ENCODE measurements at regions not wholly inside any gene's neighbourhood (a gene's known extent, or its start where the extent isn't known, plus 50 kb on each side); places are given as distances from the start of the nearest gene placed in this dataset.

DNA sequence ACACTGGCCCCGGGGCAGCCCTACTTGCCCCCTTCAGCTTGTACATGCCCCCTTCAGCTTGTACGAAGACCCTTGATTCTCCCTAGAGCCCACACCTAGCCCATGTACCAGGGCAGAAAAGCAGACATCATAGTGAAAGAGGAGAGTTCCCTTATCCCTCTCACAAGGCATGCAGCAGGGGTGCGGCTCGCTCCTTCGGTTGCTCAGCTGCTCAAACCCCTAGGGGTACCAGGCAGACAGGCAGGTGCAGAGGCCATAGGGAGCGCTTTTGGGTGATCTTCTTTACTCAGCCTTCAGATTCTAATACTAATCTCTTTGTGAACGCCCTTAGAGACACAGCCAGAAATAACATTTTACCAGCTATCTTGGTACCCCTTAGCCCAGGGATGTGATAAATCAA, 286.3 kb downstream of the NPIPA8 start:
- Histone ChIP-seq H3K36me3 (ENCODE audit: insufficient read depth, low read length) (no peaks in the 10 kb centered on the region), H3K4me3 (ENCODE audit: low read depth in 1 of 2, low read length in 2 of 2) (no peak overlapping the region), H3K4me1 (ENCODE audit: insufficient read depth, low read length) (no peaks in the 10 kb centered on the region), H3K27ac (ENCODE audit: low read depth, low read length) (no peak overlapping the region), H3K27me3 (ENCODE audit: control insufficient read depth in 1 of 2, insufficient read depth in 2 of 2, low read length in 2 of 2) (no peaks in the 10 kb centered on the region), H3K9ac (ENCODE audit: low read length) (no peak overlapping the region), H3K9me3 (ENCODE audit: low read length) (no peaks in the 10 kb centered on the region)

DNA sequence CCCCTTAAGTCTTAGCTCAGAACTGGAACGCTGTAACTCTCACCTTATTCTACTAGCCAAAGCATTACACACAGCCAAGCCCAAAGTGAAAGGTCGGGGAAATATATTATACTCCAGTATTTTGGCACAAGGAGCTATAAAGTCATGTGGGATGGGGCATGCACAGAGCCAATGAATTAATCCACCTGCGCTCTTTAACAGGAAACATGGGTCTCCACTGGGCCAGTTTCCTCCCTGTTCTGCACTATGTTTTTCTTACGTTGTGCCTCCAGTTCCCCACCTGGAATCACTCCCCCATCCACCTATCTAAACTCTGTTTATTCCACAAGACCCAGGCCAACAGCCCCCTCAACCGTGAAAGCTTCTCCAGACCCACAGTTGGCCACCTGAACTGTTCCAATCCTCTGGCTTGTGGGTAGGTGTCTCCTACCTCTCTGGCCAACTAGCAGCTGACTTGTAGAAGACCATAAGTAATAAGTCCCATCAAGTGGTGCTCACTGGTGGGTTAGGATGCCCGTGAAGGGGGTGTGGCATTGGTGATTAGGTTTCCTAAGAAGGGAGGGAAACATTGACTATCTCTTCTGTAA, 286.9 kb downstream of the NPIPA8 start:
- no peak overlapping the region for H3K4me3 ChIP-seq (ENCODE audit: low read depth in 1 of 2, low read length in 2 of 2)
- no peaks in the 10 kb centered on the region for H3K27me3 ChIP-seq (ENCODE audit: control insufficient read depth in 1 of 2, insufficient read depth in 2 of 2, low read length in 2 of 2)
- H3K27ac ChIP-seq (ENCODE audit: low read depth, low read length) = no peak overlapping the region
- H3K36me3 ChIP-seq (ENCODE audit: insufficient read depth, low read length) = no peaks in the 10 kb centered on the region
- H3K9me3 ChIP-seq (ENCODE audit: low read length) = no peaks in the 10 kb centered on the region
- no peak overlapping the region for H3K9ac ChIP-seq (ENCODE audit: low read length)
- no peaks in the 10 kb centered on the region for H3K4me1 ChIP-seq (ENCODE audit: insufficient read depth, low read length)

DNA sequence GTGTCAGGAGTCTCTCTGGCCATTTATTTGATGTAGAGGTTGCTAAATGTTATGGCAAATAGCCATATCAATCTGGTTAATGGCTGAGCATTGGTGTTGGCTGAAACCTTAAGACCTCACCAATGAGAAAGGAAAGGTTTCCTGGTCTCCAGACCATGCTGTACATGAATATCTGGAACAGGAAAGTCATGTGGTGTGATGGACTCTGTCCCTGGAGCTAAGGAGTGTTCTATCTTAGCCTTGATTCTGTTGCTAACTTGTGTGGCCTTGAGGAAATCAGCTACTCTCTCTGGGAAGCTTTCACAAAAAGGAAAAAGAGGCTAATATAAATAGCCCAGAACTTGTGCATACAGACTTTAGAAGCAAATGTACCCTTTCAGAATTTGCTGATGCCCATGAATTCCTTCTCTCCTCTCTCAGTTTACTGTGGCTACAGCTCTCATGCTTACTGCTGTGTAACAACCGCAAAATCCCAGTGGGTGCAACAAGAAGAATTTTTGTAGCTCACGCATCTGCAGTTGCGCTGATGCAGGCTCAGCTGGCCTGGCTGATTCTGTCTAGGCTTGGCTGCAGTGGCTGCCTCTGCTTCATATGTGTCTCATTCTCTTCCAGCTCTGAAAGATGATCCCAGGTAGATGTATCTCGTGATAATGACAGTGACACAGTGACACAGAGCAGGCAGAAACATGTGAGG, 287.5 kb downstream of the NPIPA8 start:
- Histone ChIP-seq H3K9ac (ENCODE audit: low read length) (no peak overlapping the region), H3K4me3 (ENCODE audit: low read depth in 1 of 2, low read length in 2 of 2) (no peak overlapping the region), H3K27me3 (ENCODE audit: control insufficient read depth in 1 of 2, insufficient read depth in 2 of 2, low read length in 2 of 2) (no peaks in the 10 kb centered on the region), H3K27ac (ENCODE audit: low read depth, low read length) (no peak overlapping the region), H3K9me3 (ENCODE audit: low read length) (no peaks in the 10 kb centered on the region), H3K36me3 (ENCODE audit: insufficient read depth, low read length) (no peaks in the 10 kb centered on the region), H3K4me1 (ENCODE audit: insufficient read depth, low read length) (no peaks in the 10 kb centered on the region)

DNA sequence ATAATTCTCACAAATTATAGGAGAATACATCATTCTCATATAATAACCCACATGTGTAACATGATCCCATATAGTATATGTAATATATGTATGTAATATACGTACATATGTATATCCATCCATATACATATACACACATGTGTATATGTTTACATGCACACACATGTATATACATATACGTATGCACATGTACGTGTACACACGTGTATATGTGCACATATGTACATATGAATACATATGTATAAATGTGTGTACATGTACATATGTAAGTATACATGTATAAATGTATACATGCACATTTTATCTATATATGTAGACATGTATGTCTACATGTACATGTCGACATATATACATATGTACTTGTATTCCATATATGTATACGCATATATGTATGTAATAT, 288.8 kb downstream of the NPIPA8 start:
- Histone ChIP-seq H3K27ac (ENCODE audit: low read depth, low read length) (no peak overlapping the region), H3K27me3 (ENCODE audit: control insufficient read depth in 1 of 2, insufficient read depth in 2 of 2, low read length in 2 of 2) (no peaks in the 10 kb centered on the region), H3K4me1 (ENCODE audit: insufficient read depth, low read length) (no peaks in the 10 kb centered on the region), H3K9me3 (ENCODE audit: low read length) (no peaks in the 10 kb centered on the region), H3K9ac (ENCODE audit: low read length) (no peak overlapping the region), H3K4me3 (ENCODE audit: low read depth in 1 of 2, low read length in 2 of 2) (no peak overlapping the region), H3K36me3 (ENCODE audit: insufficient read depth, low read length) (no peaks in the 10 kb centered on the region)

DNA sequence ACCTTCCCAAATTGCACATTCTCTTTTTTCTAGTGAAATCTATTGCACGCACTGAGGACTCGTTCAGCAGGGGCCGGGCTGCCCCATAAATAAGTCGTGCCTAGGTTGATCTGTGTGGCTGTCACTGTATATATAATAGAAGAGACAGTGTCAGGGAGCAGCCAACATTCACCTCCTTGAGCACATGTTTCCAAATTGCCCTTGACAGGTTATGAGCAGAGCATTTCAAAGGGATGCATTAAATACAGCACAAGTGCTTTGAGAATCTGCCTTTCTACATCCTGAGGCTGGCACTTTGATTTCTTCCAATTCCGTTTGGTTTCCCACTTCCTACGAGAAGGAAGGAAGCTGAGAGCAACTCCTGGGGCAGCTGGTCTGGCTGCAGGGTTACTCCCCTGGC, 291.2 kb downstream of the NPIPA8 start:
- H3K9me3 ChIP-seq (ENCODE audit: low read length) = no peaks in the 10 kb centered on the region
- no peak overlapping the region for H3K4me3 ChIP-seq (ENCODE audit: low read depth in 1 of 2, low read length in 2 of 2)
- no peaks in the 10 kb centered on the region for H3K4me1 ChIP-seq (ENCODE audit: insufficient read depth, low read length)
- no peaks in the 10 kb centered on the region for H3K36me3 ChIP-seq (ENCODE audit: insufficient read depth, low read length)
- no peak overlapping the region for H3K27ac ChIP-seq (ENCODE audit: low read depth, low read length)
- no peak overlapping the region for H3K9ac ChIP-seq (ENCODE audit: low read length)
- no peaks in the 10 kb centered on the region for H3K27me3 ChIP-seq (ENCODE audit: control insufficient read depth in 1 of 2, insufficient read depth in 2 of 2, low read length in 2 of 2)

DNA sequence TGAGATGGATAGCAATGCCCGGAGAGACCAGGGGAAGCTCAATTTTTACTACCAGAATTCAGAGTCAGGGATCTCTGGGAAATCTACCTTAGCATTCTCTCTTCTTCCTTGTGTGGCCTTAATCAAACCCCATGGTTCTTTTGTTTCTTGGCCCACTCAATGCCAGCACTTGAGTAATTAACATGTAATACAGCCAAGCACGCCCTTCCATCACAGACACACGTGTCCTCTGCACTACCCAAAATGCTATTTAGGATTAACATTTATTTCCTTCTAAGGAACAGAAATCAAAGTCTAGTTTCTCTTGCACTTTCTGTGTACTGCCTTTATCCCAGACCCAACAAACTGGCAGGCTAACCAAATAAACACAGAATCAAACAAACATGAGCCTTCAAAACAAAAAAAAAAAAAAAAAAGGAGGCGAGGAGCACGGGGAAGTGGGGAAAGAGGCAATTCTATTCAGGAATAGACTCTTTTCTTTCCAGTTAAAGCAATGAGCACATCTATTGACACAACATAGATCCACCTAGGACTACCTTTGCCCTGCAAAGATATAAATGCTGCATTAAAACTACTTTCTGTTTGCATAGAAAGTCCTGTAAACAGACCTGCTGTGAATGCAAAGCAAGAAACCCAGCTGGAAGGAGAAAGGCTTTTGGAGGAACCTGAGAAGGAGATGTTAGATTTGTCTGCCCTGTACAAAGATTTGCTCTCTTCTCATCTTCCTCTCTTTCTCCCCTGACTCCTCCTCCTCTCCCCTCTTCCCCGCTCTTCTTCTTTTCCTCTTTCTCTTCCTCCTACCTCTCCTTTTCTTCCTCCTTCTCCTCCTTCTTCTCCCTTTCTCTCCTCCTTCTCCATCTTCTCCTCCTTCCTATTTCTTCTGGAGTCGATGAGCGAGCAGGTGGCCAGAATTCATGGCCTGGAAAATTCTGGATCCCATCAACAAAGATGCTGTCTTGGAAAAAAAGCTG, 294.4 kb downstream of the NPIPA8 start:
- no peak overlapping the region for H3K27ac ChIP-seq (ENCODE audit: low read depth, low read length)
- no peaks in the 10 kb centered on the region for H3K4me1 ChIP-seq (ENCODE audit: insufficient read depth, low read length)
- no peak overlapping the region for H3K9ac ChIP-seq (ENCODE audit: low read length)
- no peaks in the 10 kb centered on the region for H3K27me3 ChIP-seq (ENCODE audit: control insufficient read depth in 1 of 2, insufficient read depth in 2 of 2, low read length in 2 of 2)
- H3K4me3 ChIP-seq (ENCODE audit: low read depth in 1 of 2, low read length in 2 of 2) = no peak overlapping the region
- H3K9me3 ChIP-seq (ENCODE audit: low read length) = no peaks in the 10 kb centered on the region
- H3K36me3 ChIP-seq (ENCODE audit: insufficient read depth, low read length) = no peaks in the 10 kb centered on the region

DNA sequence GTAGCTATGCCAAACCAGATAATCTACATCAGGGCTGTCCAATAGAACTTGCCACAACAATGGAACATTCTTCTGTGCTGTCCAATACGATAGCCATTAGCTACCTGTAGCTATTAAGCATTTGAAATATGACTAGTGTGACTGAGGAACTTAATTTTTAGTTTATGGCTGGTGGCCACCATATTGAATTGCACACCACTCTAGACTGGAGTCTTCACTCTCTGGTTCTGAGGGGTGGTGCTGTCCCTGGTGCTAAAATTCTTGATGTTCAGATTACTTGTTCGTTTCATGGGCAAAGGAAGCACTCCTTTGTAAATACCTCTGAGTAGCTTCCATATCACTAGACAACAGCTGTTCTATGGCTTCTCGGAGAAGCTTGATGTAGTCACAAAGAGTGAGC, 296.6 kb downstream of the NPIPA8 start:
- no peaks in the 10 kb centered on the region for H3K9me3 ChIP-seq (ENCODE audit: low read length)
- no peak overlapping the region for H3K9ac ChIP-seq (ENCODE audit: low read length)
- no peaks in the 10 kb centered on the region for H3K27me3 ChIP-seq (ENCODE audit: control insufficient read depth in 1 of 2, insufficient read depth in 2 of 2, low read length in 2 of 2)
- H3K4me1 ChIP-seq (ENCODE audit: insufficient read depth, low read length) = no peaks in the 10 kb centered on the region
- no peaks in the 10 kb centered on the region for H3K36me3 ChIP-seq (ENCODE audit: insufficient read depth, low read length)
- H3K27ac ChIP-seq (ENCODE audit: low read depth, low read length) = no peak overlapping the region
- no peak overlapping the region for H3K4me3 ChIP-seq (ENCODE audit: low read depth in 1 of 2, low read length in 2 of 2)

DNA sequence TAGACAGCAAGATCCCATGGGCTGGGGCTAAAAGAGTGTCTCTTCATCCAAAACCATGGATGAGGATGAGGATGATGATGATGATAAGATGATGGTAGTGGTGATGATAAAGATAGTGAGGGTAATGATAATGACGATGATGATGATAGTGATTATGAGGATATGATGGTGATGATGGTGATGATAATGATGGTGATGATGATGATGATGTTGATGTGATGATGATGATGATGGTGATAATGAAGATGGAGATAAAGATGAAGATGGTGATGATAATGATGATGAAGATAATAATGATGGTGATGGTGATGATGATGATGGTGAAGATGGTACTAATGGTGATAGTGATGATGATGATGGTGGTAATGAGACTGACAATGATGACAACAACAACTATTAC, 299.5 kb downstream of the NPIPA8 start:
- no peaks in the 10 kb centered on the region for H3K9me3 ChIP-seq (ENCODE audit: low read length)
- H3K4me3 ChIP-seq (ENCODE audit: low read depth in 1 of 2, low read length in 2 of 2) = no peak overlapping the region
- H3K4me1 ChIP-seq (ENCODE audit: insufficient read depth, low read length) = no peaks in the 10 kb centered on the region
- no peaks in the 10 kb centered on the region for H3K36me3 ChIP-seq (ENCODE audit: insufficient read depth, low read length)
- no peaks in the 10 kb centered on the region for H3K27me3 ChIP-seq (ENCODE audit: control insufficient read depth in 1 of 2, insufficient read depth in 2 of 2, low read length in 2 of 2)
- H3K27ac ChIP-seq (ENCODE audit: low read depth, low read length) = no peak overlapping the region
- H3K9ac ChIP-seq (ENCODE audit: low read length) = no peak overlapping the region

DNA sequence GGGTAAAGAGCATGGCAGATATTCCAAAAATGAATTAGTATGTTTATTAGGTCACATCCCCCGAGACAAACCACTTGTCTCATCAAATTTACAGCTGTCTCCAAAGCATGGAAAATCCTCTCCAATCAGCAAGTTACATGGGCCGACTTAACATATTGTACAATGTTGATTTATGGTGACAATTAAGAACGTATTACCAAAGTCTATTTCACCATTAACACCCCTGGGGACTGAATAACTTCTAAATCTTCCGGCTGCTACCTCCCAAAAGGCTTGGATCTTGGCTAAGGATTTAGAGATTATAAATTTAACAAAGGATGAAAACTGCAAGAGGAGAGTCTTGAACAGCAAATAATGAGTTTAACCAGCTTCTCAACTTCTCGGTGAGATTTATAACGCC, 311.9 kb downstream of the NPIPA8 start:
- Histone ChIP-seq H3K4me1 (ENCODE audit: insufficient read depth, low read length) (no peaks in the 10 kb centered on the region), H3K27me3 (ENCODE audit: control insufficient read depth in 1 of 2, insufficient read depth in 2 of 2, low read length in 2 of 2) (peaks cover 0 to 5% of the 10 kb centered on the region in 2 donors), H3K4me3 (ENCODE audit: low read depth in 1 of 2, low read length in 2 of 2) (no peak overlapping the region), H3K9me3 (ENCODE audit: low read length) (no peaks in the 10 kb centered on the region), H3K27ac (ENCODE audit: low read depth, low read length) (no peak overlapping the region), H3K9ac (ENCODE audit: low read length) (no peak overlapping the region), H3K36me3 (ENCODE audit: insufficient read depth, low read length) (no peaks in the 10 kb centered on the region)

DNA sequence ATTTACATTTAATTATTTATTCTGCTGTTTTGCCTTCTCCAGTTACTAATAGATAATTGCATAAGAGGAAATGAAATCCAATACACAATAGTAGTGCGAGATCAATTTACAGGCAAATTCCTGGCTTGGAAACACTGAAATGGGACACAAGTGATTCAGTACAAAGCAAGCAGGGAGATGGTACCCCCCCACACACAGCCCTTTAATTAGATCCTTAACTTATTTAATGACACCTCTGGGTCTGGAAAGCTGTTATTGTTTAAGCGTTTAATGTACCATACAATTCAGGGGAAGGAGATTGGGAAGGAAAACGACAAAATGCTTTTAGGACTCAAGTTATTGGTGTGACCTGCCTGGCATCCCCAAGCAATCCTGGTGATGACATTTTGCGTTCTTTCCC, 318.2 kb downstream of the NPIPA8 start:
- Histone ChIP-seq H3K4me1 (ENCODE audit: insufficient read depth, low read length) (no peaks in the 10 kb centered on the region), H3K27me3 (ENCODE audit: control insufficient read depth in 1 of 2, insufficient read depth in 2 of 2, low read length in 2 of 2) (no peaks in the 10 kb centered on the region), H3K27ac (ENCODE audit: low read depth, low read length) (no peak overlapping the region), H3K4me3 (ENCODE audit: low read depth in 1 of 2, low read length in 2 of 2) (no peak overlapping the region), H3K9me3 (ENCODE audit: low read length) (no peaks in the 10 kb centered on the region), H3K9ac (ENCODE audit: low read length) (no peak overlapping the region), H3K36me3 (ENCODE audit: insufficient read depth, low read length) (no peaks in the 10 kb centered on the region)

DNA sequence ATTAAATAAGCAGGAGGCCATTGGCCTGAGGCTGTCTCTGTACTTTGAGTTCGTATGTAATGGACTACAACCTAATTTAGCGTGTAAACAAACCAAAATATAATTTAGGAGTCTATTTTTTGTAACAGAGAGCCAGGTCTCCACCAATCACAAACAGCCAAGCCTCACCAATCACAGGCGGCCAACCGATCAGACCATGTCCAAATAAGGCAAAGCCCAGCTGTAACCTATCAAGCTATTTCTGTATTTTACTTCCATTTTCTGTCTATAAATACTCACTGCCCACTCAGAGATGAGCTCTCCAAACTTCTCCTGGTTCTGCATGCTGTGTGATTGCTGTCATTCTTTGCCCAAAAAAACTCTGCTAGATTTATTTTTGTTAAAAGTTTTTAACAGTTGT, 322.7 kb downstream of the NPIPA8 start:
- H3K9me3 ChIP-seq (ENCODE audit: low read length) = no peaks in the 10 kb centered on the region
- H3K27ac ChIP-seq (ENCODE audit: low read depth, low read length) = no peak overlapping the region
- H3K9ac ChIP-seq (ENCODE audit: low read length) = no peak overlapping the region
- no peaks in the 10 kb centered on the region for H3K27me3 ChIP-seq (ENCODE audit: control insufficient read depth in 1 of 2, insufficient read depth in 2 of 2, low read length in 2 of 2)
- no peaks in the 10 kb centered on the region for H3K36me3 ChIP-seq (ENCODE audit: insufficient read depth, low read length)
- no peak overlapping the region for H3K4me3 ChIP-seq (ENCODE audit: low read depth in 1 of 2, low read length in 2 of 2)
- H3K4me1 ChIP-seq (ENCODE audit: insufficient read depth, low read length) = no peaks in the 10 kb centered on the region

All from muscle layer of colon (tissue), 2 donors.